Suppressor macrophage (primary cell): ENCODE measurements at regions not wholly inside any gene's neighbourhood (a gene's known extent, or its start where the extent isn't known, plus 50 kb on each side); places are given as distances from the start of the nearest gene placed in this dataset.

Experiments
- DNase-seq, 4 experiments: peaks; one replicate each; pipeline ENCODE4 v3.0.0-alpha.2; 2020 to 2022

DNA sequence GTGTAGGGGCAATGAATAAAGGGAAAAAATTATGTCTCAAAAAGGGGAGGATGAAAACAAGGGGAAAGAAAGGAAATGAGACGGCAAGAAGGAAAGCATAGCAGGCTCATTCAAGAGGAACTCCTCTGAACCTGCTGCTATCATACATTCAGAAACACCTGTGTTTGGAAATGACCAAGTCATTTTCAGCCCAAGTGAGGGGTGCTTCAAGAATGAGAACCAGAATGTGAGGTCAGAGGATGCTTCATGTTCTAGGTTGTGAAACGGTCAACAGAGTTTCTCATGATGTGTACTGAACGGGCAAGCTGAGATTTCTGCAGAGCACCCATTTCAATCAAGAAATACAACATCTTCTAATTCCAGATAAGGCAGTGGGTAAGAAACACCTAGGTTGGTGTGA, 1367.2 kb upstream of the CELF4 start:
- DNase-seq: no peak

DNA sequence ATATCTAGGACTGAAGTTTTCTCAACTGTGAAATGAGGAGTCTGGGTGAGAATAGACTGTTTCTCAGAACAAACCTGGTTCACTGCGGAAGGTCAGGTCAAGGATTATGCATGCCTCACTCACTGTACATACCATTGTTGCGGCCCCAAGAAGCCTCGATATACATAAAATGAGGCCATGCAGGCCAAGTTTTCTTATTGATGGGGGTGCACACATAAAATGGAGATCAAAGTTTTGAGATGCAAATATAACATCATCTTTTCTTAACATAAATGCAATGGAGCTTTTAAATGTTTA, 1366.1 kb upstream of the CELF4 start:
- DNase-seq: no peak

DNA sequence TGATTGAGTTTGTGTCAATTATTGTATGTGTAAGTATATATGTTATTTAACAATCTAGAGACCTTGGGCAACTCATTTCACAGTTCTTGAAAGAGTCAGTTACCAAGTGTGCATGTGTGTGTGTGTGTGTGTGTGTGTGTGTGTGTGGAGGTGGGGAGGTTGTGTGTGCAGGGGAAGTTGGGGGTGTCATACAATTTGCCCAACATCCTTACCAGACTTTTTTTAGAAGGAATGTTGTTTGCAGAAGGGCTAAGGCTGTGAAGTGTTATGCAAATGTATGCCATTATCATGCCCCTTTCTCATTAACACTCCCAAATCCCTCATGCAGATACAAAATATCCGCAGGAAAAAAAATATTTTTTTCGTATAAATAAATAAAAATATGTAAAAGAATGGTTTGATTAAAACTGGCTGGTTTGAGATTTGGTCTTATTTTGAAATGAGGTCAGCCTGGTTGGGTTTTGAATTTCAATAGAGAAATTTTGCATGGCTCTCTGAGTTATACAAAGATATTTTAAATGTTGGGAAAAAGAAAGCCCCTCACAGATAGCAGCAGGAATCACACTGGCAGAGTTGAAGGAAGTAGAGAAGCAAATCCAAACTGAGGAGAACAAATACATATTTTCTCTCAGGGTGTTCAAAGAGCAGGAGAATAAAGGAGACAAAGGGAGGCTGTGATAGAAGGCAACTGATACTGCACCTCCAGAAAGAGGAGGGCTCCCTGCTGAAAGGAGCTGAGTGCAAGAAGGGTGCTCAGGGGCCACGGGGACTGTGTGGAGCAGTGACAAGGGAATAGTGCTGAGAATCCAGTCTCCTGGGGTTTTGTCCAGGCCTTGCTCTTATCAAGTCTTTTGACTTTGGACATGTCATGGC, 1365.5 kb upstream of the CELF4 start:
- DNase-seq: no peak

DNA sequence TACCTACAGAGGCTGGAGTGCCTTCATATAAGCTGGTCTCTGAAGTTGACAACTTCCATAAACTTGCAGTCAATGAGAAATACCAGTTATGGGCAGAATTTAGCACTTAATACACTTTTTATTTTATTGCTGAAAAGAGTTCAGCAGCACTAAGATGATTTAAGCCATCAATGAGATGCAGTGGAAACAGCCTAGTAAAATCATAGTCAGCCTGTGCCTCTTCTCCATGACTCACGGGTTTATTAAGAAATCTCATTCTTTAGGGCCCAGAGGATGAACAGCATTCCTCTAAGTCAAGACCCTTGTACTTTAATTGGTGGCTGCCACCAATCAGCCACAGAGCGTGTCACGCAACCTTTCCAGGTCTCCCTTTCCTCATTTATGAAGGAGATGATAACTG, 1357.9 kb upstream of the CELF4 start:
- no peak for DNase-seq

DNA sequence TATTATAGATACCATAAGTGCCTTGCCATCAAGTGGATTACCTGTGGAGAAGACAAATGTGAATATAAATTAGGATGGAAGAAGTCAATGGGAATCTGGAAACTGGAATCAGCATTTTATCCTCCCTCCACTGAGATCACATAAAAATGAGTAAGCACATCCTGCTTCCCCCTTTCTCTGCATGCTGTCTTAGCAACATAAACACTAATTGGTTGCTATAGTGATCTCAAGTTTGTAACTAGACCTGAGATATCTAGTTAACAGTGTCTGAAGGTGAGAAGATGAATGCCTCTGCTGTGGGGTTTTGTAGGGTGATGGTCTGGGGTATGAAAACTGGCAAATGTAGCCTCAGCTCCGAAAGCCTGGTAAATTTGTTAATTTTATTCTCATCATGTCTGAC, 1357.5 kb upstream of the CELF4 start:
- DNase-seq: no peak

DNA sequence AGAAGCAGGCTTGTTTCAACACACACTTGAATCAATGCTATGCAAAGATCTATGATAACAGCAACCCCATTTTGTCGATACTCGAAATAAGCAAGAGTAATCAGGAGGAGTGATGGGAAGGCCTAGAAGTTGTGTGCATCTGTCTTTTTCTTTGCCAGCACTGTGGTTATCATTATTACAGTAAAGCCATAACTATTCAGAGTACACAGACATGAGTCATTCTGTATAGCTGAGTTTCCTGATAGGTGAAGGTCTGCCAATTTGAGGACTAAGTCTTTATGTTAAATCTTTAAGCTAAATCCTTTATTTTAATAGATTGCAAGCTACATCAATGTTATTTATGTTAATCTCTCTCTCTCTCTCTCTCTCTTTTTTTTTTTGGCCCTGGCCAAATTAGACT, 1344.4 kb upstream of the CELF4 start:
- no peak for DNase-seq

DNA sequence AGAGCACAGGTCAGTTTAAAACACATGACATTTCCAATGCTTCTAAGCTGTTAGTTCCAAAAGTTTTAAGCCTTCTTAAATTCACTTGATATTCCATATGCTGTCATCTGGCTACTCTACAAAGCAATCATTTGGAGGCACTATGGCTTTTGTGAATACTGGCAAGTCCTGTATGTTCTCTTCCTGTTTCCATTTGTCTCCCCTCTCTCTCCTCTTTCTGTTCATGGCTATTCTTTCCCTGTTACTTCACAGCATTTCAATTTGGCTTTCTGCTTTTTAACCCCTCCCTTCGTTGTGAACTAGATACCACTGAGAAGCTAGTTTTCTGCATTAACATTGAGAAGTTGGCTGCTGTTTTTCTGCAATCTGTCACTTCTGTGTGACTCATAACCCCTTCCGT, 1337.2 kb upstream of the CELF4 start:
- DNase-seq: no peak

DNA sequence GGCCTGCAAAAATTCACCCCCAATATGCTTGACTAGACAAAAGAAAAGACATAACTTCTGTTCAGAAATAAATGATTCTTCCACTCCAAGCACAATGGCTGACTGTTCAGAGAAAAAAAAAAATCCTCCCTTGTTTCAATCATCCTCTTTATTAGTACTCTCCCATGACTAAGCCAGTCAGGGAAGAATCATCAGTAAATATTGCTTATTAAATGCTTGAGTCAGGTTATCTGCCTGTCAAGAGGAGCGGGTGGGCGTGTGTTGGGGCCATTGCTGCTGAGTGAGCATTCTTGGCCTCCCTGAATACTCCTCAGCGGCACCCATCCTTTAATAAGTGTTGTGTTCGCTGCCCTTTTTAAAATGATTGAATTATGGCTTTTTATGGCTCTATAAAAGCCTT, 1334.8 kb upstream of the CELF4 start:
- DNase-seq: no peak

DNA sequence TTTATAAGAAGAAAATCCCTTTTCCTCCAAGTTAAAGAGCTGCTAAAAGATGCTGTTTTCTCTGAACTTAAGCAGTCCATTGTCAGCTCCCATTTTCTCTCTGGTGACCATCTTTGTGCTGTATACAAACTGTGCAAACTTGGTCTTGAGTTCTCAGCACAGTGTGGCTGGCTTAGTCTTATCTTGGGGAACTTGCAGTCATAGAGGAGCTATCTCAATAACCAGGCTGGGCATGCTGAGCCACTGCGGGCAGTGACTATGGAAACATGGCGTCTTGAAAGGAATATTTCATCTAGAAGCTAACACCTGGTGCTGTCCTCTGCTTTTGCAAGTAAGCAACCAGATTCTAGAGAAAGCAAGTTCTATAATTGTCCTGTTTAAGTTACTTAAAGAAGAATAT, 1334.4 kb upstream of the CELF4 start:
- no peak for DNase-seq

DNA sequence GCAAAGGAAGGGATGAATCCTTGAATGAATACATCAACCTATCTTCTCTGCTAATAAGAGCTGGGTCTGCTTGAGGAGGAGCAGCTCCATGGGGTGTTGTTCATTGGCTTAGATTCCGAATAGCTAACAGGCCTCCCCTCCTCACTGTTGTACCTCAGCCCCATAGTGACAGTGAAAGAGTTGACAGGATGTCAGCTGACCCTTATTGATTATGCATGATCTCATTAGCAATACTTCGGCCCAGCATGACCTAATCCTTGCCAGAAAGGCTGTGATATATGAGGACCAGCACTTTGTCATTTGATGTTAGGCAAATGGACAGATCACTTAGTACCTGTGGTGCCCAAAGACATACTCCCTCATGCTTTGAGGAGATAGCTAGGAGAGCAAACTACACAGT, 1333.7 kb upstream of the CELF4 start:
- DNase-seq: no peak

DNA sequence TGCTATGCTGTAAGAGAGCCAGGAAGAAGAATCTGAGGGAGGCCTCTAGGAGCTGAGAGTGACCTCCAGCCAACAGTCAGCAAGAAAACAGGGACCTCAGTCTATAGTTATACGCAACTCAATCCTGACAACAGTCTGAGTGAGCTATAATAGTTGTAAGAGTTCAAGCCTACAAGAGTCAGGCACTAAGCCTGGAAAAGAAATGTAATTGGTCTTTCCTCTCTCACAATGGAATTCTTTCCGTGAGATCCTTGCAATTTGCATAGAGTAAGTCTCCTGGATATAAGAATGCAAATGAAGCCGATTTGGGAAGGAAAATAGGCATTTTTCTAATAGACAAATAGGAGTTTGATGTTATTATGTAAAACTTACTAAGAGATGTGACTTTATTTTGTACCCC, 1332.6 kb upstream of the CELF4 start:
- DNase-seq: no peak

DNA sequence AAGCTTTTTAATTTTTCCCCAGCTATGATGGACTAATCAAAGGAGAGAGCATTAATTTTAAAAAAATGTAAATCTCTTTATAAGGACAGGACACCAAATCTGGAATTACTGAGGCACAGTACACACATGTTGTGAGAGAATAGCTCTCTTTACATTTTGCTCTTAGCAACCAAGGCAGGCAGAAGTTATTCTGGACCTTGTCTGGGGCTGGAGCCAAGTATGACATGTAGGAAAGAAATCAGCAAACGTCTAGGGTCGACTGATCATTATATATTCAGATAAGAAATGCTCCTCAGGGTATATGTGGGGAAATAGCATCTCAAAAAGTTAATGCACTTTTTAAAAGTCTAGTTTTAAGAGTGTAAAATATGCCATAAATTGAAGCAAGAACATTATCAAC, 1330.0 kb upstream of the CELF4 start:
- DNase-seq: no peak

DNA sequence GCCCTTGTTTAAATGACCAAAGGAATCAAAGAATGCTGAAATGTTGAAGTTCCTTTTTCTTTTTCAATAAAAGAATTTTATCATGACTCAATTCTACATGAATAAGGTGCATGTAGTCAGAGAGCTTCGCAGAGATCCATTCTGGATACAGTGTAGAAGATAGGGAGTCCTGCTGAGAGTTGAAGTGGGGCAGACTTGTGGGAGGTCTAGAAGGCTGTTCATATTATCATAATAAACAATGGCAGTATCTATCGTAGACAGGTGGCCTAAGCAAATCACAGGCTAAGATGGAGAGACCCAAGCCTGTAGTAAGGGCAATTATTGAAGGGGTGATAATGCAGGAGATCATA, 1322.0 kb upstream of the CELF4 start:
- no peak for DNase-seq

DNA sequence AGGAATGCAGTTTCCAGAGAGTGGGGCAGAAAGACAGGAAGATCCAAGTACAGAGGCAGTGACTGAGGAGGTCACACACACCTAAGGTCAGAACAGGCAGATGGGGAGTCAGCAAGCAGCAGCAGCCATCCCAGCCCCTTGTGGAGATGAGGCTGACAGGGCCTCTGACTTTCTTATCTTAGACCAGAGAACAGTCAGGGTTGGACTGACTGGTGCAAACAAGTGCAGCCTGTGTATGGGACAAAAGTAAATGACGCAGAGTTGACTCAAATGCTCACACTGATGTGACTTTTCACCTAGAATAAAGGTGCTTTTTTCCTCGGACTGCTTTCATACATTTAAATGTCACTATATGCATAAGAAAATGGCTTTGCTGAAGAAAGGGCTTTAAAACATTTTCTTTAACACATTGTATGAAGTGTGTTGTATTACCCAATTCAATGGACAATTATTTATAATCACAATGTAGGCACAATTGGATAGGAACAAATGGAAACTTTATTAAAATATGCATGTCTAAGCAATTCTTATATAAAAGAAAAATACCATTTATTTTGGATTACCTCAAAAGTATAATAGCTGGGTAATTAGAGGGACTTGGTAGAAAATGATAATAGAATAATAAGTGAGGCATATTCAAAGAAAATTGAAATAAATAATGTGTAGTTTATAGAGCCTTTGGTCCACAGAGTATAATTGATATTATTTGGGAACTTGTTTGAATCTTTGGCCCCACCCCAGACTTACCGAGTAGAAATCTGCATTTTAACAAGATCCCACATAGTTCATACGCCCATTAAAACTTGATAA, 1321.5 kb upstream of the CELF4 start:
- no peak for DNase-seq

DNA sequence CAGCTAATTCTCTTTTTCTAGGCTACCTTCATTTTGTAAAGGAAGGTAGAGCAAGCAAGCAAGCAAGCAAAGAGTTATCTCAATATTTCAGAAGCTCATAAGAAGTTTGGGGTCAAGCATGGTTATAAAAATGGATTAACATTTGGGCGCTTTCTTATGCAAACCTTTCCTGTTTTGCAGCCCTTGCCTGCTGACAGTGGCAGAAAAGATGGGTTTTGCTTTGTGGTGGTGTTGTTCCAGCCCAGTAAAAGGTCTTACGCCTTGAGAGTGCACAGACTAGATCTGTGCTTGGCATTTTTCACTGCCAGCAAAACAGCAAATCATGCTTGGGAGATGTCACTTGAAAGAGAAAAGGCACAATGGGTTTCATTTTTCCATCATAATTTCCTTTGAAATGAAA, 1320.6 kb upstream of the CELF4 start:
- no peak for DNase-seq

DNA sequence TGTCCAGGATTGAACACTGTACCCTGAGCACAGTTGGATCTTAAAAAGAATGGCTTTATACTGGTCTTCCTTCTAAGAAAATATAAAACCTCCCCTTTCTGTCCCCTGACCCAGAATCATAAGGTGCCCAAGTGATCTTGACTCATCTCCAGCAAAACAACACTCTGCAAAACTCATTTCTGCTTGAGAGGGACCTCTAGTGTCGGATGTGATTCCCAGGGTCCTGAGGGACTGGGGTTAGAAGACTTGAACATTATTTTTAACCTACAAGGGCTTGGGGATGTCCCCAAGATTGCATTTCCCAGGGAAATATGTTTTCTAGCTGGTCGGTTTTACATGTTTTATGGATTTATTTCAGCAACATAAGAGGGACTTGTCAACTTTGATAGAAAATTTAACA, 1318.5 kb upstream of the CELF4 start:
- no peak for DNase-seq

DNA sequence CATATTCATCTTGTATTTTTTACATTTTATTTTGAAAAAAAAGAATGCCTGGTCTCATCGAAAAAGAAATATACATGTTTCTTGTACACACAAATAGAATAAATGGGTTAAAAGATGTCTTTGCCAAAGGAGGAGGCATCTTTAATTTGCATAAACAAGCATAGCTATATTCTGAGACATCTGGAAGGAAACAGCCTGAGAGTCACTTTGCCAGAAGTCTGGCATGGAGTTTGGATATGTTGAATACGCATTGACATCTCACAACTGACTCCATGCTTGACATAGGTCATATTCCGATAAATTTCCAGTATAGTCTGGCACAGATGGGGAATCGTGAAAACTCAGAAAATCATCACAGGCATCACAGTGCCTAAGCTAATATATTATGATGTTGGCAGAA, 1317.5 kb upstream of the CELF4 start:
- DNase-seq: no peak

DNA sequence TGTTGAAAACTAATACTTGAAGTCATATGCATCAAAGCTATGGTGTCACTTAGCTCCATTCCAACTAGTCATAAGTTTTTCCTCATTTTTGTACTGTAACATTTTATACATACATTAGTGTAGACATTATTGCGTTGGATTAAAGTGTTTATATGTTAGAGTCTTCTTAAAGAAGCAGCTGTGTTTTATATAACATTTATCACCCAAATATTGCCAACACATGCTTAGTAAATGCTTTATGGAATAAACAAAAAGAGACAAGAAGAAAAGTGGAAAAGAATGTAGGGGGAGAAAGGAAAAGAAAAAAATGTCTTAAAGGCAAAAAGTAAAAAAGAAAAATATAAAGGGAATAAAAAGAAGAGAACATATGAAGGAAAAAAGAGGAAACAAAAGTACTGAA, 1314.3 kb upstream of the CELF4 start:
- DNase-seq: no peak

DNA sequence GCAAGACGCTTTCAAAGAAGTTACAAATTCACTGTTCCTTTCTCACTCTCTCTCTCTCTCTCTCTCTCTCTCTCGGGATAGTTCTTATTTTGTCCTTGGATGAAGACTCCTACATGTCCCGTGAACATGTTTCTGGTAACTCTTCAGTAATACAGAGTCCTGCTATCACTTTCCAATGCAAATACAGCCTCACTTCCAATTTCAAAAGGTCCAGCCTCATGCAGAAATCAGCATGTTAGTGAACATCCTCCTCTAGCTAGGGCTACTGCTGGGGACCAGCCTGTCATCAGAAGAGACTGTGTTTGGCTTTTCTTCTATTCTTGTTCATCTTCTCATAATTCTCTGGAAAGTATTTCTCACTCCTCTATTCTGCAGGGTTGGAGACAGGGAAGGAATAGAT, 1306.7 kb upstream of the CELF4 start:
- DNase-seq: no peak

DNA sequence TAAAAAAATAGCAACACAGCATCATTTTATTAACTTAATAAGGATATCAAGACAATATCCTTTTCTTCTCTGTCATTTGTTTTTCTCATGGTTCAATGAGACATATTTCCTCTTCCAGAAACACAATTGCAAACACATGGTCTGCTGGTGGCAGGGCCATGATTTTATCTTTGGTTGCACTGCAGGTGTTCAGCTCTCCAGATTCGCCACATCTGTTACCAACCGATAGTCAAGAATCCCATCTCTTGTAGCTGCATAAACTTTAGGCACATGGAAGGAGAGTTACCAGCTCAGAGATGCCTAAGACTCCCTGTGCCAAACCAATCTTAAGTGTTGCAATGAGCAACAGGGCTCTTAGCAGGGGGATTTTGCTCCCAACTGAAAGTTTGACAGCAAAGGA, 1303.2 kb upstream of the CELF4 start:
- DNase-seq: no peak

DNA sequence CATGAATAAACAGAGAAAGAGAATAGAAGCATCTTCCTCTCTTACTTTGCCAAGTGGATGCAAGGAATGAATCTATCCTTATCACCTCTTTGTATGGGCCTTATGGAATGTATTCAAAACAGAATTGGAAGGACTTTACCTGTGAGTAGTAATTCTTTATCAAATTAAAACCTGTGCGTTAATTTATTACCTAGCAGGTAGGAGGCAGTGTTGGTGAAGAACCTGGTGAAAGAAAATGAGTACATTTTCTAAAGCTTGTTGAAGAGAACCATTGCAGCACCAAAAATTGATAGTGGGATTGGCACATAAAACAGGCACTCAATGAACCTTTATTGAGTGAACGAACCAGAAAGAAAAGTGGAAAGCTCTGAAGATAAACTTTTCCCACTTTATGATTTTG, 1302.1 kb upstream of the CELF4 start:
- no peak for DNase-seq

DNA sequence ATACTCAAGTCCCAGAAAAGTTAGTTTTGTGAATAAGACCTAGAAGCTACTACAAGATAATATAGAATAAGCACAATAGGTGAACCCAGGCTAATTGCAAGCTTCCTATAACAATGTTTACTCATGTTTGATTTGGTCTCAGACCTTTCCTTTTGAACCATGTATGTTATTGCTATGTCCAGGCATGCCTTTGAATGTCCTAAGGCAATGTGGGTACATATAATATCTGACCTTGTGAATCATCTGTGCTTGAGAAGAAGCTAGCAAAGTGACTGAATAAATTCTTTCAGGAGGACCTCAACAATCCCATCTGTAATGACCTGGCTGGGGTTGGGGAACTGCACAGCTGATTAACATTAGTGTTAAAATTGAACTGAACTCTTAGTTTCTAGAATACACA, 1285.9 kb upstream of the CELF4 start:
- DNase-seq: no peak

DNA sequence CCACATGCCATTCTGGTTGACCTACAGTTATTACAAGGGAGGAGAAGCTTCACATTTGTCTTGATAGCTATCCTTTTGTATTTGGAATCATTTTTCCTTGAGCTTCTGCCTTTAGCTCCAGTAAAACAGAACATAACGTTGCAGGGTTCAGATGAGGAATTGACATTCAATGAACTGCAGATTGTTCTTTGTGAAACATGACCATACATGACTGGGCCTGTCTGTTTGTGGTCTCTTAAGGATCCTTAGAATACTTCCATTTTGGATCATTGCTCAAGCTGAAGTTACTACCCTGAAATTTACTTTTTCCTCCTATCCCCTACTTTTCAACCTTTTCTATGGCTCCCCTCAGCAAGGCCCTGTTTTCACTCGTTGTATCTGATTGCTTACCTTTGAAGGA, 1281.7 kb upstream of the CELF4 start:
- DNase-seq: no peak

DNA sequence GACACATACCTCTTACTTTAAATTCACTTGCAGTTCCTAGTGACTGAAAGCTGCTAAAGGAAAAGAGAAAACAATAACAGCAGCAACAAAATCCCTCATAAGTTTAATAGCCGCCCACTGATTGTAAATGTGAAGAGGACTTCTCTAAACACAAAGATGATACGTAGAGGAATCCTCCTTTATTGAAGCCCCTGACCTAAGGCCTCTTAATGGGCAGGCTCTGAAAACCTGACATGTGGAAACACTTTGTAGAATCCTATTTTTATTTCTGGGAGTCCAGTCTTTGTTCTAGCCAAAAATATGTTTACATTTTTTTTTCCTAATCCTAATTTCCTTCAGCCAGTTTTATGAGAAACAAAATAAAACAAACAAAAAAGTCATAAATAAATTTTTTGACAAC, 1277.7 kb upstream of the CELF4 start:
- DNase-seq: no peak

DNA sequence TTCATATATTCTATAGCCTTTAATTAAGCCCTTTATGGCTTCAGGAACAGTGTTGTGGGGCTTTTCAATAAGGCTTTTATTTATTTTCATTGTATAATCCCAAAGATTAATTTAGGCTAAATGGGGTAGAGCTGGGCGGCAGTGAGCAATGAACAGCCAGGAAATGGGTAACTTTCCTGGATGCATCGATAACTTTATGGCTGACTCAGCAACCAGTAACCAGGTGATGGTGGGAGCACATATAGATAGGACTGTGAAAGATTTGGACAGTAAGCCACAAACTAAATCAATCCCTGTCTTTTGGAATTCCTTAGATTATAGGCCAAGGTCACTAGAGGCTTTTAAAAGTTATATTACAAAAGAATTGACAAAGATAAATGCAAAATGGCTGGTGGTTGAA, 1260.6 kb upstream of the CELF4 start:
- no peak for DNase-seq
